Hematopoietic multipotent progenitor cell treated with erythropoietin and hydrocortisone succinate and interleukin-3 and kit ligand, for 6 days (in vitro differentiated cells): ENCODE measurements at regions not wholly inside any gene's neighbourhood (a gene's known extent, or its start where the extent isn't known, plus 50 kb on each side); places are given as distances from the start of the nearest gene placed in this dataset.

Experiments
- DNase-seq: peaks from one replicate; pipeline ENCODE4 v3.0.0-alpha.2; 2015

DNA sequence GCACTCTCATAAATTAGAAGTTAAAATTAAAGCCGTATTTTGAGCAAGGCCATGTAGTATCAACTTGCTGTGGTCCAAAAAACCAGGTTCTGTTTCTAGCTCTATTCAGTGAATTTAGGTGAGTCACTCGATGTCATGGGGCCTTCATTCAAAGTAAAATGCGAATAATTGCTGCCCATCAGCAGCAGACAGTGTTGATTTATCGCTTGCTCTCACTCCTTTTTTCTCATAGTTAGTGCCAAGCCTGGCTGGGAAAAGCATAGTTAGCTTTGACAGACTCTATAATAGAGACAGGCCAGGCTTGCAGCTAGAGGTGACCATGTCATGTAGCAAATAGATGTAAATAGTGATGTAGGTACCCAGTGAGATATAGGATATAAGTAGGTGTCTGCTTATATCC is 136.0 kb downstream of the EDN1 start:
- DNase-seq = no peak

- DNase-seq = no peak
Measured at GRCh38 chr6:12431023-12431422, 140.9 kb downstream of the EDN1 start.

DNA sequence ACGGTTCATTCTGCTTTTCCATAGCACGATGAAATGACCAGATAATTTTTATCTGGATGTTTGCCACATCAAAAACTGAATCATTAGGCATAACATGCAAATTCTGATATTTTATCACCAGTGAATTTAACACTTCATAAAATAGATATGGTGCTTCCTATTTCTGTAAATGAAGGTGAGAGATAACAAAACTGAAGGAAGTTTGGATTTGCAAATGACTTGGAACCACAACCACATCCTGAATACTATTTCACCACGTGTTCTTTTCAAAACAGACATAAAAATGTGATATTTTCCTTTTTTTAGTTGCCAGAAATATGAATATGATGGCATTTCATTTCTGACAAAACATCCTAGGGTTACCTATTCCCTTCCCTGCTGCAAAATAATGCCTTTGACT is 146.1 kb downstream of the EDN1 start:
- peak; percentile 25 for DNase-seq

DNA sequence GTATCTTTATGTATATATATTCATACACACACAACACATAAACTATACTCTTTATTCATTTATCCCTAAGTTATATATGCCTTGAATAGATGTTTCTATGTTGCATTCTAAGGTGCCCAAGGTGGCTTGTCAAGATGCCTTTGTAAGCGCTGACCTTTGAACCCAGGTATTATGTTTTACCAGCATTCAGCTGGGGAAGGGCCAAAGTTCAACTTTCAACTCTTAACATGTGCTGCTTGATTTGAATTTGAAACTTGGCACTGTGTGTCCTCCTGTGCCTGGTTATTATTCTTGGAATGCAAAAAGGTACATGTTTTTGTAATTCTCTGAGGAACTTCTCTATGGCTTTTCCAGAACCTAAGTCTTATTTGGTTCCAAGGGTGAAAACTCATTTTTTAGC is 146.5 kb downstream of the EDN1 start:
- no peak for DNase-seq

- DNase-seq = no peak
Measured at GRCh38 chr6:12439296-12439695, 149.1 kb downstream of the EDN1 start.

- peak; percentile 65 for DNase-seq
Measured at GRCh38 chr6:12440981-12441380, 150.8 kb downstream of the EDN1 start.

DNA sequence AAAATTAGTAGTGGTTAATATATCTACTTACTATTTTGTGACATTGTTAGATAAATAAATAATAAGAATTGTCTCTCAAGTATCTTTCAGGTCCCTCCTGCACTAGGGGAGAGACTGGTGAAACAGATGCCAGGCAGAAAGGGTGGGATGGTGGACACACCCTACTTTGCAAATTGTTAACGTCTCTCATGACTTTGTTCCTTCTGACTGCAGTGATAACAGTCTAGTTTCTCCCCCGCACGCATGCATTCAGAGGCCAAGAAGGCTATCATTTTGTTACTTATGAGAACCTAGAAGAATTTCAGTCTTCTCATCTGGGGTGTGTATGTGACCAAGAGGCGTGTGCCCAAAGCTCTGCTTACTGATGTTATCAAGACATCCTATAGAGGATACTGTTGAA is 152.3 kb downstream of the EDN1 start:
- peak; percentile 67 for DNase-seq

DNA sequence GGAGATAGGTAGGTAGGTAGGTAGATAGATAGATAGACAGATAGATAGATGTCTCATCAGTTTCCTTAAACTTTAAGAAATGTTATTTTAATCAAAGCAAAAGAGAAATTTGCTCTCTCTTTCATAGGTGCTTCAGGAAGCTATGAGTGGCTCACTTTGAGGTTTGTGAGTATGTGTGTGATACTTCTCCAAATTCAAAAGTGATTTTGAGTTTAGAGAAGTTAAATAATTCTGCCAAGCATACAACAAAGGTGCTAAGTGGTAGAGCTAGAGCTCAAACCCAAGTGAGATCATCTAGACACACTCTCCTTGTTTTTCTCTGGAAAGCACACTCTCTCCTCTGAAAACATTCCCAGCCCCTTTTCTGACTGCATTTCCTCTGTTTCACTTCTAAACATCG is 156.2 kb downstream of the EDN1 start:
- DNase-seq = no peak

DNA sequence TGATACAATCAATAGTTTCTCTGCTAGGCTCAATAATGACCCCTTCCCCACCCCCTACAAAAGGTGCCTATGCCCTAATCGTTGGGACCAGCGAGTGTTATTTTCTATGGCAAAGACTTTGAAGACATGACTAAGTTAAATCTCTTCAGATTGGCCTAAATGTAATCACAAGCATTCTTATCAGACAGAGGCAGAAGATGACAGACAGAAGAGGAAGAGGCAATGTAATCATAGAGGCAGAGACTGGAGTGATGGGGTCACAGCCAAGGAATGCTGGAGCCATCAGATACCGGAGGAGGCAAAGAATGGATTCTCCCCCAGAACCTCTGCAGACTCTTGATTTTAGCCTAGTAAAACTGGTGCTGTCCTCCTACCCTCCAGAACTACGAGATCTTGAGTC is 159.3 kb downstream of the EDN1 start:
- DNase-seq = no peak

DNA sequence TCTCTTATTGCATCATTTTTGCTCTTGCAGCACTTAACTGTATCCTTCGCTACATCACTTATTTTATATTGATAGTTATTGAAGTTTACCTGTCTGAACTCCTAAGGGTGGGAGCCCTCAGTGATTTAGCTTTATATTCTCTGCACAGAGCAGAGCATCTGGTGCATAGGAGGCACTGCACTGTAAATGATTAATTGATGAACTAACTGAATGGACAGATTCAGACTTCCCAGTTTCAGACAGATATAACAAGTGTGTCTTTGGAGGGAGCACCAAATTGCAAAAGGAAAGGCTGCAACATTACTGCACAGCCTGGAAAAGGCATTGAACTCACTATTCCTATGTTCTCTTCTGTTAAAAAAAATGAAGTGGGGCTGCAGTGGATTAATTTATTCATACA is 160.3 kb downstream of the EDN1 start:
- DNase-seq = no peak

DNA sequence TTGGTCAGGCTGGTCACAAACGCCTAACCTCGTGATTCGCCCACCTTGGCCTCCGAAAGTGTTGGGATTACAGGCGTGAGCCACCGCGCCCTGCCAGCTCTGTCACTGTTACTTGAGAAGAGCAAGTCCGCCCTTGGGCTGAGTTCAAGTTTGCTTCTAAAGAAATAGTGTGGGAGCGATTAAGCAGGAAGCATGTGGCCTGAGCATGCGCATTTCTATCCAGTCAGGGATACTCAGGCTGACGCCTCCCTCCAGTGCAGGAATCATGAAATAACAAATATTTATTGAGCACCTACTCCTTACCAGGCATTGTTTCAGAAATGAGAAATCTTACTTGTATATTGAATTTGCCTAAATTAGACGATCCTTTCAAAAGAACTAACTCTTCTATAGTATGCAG is 166.2 kb downstream of the EDN1 start:
- DNase-seq = no peak

DNA sequence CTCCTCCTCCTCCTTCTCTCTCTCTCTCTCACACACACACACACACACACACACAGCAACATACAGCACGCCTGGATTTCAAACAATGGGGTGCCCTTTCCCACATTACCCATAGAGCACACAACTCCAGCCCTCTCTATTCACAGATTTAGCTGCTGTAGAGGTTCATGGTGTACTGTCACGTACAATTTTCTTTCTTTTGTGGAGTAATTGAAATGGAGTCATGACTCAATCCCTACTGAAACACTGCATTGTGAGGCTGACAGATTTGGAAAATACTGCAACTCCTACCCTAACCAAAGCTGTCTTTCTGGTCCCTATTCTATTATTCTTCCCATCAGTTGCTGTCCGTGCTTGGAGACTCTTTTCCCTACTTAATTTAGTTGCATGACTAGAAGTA is 166.9 kb downstream of the EDN1 start:
- no peak for DNase-seq

- no peak for DNase-seq
Measured at GRCh38 chr6:12458558-12458957, 168.4 kb downstream of the EDN1 start.

DNA sequence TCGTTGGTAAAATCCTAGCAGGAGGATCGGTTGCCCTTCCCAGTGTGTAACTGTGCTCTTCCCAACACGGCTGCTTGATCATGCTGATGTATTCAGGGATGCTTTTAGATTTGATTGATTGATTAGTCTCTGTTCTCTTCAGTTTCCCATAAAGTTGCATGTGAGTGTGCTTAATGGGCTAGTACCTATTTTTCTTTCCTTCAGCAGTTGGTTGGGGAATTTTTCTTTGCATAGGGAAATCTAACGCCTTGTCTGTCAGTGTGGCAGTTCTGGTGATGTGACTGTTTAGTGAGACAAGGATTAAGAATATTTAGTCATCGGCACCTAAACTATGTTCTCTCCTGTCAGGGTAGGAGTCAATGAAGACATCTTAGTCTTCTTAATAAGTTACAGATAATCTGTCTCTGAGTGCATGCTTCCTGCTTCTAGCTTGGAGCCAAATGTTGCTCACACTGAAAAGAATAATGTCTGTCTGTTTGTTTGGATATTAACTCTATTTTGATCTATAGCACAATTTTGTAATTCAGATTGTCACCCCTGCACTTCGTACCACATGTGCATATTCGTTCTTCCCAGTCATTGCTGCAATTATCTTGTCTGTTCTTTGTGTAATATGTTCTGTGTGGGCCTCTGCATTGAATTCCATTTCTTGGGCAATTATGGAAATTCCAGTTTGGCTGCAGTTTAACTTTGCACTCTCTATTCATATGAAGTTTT is 169.9 kb downstream of the EDN1 start:
- DNase-seq = no peak

GRCh38 chr6:12467706-12468670 is 177.8 kb downstream of the EDN1 start:
- no peak for DNase-seq

DNA sequence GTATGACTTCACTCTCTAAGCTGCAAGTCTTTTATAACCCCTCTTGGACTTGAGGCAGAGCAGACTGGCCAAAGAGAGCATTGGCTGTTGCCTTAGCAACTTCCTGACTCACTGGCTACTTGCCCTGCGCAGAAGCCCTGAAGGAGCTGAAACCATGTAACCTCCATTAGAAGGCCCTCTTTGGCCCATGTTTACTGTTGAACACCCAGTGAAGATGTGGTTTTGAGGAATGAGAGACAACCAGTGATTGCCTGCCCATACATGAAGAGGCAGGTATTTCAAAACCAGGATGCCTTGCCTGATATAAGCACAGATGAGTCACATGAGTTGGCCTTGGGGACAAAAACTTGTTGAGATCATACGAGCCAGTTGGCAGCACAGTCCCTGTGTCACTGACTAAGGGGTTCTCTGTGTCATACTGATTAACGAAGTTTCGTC is 182.5 kb downstream of the EDN1 start:
- DNase-seq = no peak

DNA sequence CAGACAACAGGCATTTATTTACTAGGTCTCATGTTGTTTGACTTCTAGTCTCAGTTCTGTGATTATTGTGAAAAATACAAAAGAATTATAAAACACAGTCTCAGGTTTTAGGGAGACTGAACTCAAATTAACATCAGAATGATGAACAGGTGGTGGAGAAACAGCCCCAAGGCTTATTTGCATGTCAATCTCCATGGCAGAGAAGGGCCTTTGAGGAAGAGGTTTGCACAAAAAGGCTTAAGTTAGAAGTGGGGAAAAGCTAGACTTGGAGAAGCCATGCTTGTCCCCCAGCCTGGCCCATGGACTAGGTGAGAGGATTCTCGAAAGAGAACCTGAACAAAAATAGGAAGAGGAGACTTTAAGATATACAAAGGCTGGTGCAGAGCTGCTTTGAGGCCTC is 183.3 kb downstream of the EDN1 start:
- no peak for DNase-seq

GRCh38 chr6:12474167-12475140 is 184.3 kb downstream of the EDN1 start:
- no peak for DNase-seq

DNA sequence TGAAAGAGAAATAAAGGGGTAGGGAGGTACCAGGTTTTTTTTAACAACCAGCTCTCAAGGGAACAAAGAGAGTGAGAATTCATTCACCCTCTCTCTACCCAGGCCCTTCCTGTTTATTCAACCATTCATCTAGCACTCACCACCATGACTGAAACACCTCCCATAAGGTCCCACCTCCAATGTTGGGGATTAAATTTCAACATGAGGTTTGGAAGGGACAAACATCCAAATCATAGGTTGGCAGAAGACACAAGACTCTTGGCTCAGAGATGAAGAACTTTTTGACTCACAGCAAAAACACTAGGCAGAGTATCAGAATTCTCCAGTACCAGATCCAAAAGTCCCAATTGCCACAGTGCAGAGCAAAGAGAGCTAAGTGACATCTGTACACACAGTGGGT is 186.3 kb downstream of the EDN1 start:
- DNase-seq = no peak

GRCh38 chr6:12477616-12478015 is 187.5 kb downstream of the EDN1 start:
- DNase-seq = no peak

DNA sequence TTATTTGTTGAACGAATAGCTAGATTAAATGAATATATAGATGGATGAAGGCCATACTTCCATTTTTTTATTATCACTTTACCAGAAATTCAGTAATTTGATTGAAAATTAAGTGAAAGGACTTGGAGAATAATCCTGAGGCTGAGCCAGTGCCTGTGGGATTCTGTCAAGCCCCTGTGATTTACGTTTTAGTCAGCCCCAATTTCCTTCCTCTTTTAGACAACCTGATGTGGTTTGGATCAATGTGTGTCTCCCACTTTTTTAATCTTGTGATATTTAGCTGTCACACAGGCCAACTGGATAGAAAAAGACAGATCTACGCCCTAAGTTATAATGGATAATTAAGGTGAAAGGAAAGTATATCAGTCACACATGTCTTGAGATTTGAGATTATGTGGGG is 188.8 kb downstream of the EDN1 start:
- no peak for DNase-seq

DNA sequence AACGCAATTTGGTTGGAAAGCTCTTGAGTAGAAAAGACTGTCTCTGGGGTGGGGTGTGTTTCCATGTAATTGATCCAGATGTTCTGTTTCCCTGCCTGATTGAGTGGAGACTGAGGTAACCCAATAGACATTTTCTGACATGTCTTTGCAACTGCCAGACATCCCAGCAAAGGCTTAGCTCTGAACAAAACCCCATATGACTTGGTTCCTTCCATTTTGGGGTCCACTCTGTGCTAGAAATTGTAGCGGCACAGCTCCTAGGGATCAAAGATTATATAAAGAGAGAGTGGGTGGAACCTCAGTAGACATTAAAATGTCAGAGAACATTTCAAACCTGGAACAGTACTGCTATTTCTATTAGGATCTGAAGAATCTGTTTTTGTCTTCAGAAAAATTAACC is 189.3 kb downstream of the EDN1 start:
- DNase-seq = no peak

DNA sequence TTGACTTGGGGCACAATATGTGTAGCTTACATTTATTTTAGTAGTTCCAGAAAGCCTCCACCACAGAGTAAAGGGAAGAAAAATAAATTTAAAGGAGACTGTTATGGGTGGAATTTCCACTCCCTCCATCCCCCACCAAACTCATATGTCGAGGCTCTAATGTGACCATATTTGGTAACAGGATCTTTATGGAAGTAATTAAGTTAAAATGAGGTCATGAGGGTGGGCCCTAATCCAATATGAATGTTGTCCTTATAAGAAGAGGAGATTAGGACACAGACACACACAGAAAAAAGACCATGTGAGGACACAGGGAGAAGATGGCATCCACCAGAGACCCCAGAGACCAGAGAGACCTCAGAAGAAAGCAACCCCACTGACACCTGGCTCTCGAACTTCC is 189.7 kb downstream of the EDN1 start:
- no peak for DNase-seq
